Dendritic cell treated with granulocyte-macrophage colony-stimulating factor and Interleukin-4, amounts not matched to agents 40 ng/mL and 50 ng/mL, for 4 days (primary cell): ENCODE measurements at regions not wholly inside any gene's neighbourhood (a gene's known extent, or its start where the extent isn't known, plus 50 kb on each side); places are given as distances from the start of the nearest gene placed in this dataset.

Experiments used
- H3K27ac Mint-ChIP-seq: one replicate; pipeline ENCODE4 v1.8.0; 2022; ENCODE audit warnings: mild to moderate bottlenecking, mixed read lengths
- H3K27me3 Mint-ChIP-seq: one replicate; pipeline ENCODE4 v1.8.0; 2022; ENCODE audit warnings: mild to moderate bottlenecking, mixed read lengths
- H3K36me3 Mint-ChIP-seq: one replicate; pipeline ENCODE4 v1.8.0; 2022; ENCODE audit warnings: low read depth, mixed read lengths
- H3K4me1 Mint-ChIP-seq: one replicate; pipeline ENCODE4 v1.8.0; 2022; ENCODE audit warnings: low read depth, mixed read lengths
- H3K4me3 Mint-ChIP-seq: one replicate; pipeline ENCODE4 v1.8.0; 2022; ENCODE audit warnings: mild to moderate bottlenecking, moderate library complexity, mixed read lengths
- H3K9me3 Mint-ChIP-seq: one replicate; pipeline ENCODE4 v1.8.0; 2022; ENCODE audit warnings: mixed read lengths
- intact Hi-C: fragments of 100-400 bp; cut with micrococcal nuclease; formaldehyde crosslinking; loops from one replicate; pipeline ENCODE4 v1.15.0; 2022

DNA sequence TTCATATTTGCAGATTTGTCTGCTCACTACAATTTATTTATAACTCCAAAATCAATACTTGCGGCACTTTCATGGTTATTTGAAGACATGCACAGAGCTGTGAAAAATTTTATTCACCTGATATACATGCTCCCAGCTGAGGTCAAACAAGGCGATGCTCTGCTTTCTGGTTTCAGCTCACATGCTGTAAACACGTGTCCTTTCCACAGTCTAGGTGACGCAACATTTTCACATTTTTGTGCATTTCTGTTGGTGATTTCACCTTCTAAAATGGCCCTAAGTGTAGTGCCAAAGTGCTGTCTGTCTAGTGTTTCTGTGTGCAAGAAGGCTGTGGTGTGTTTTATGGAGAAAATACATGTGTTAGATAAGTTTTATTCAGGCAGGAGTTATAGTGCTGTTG, 650.5 kb downstream of the RNF144B start:
- no peaks in the 10 kb centered on the region for H3K27me3 Mint-ChIP-seq
- no peaks in the 10 kb centered on the region for H3K36me3 Mint-ChIP-seq
- intact Hi-C loops, result no loop called here
- no peak overlapping the region for H3K27ac Mint-ChIP-seq
- no peaks in the 10 kb centered on the region for H3K4me1 Mint-ChIP-seq
- H3K9me3 Mint-ChIP-seq, result no peaks in the 10 kb centered on the region
- H3K4me3 Mint-ChIP-seq, result no peak overlapping the region

- H3K4me3 Mint-ChIP-seq, result no peak overlapping the region
- H3K27ac Mint-ChIP-seq, result no peak overlapping the region
- H3K9me3 Mint-ChIP-seq, result no peaks in the 10 kb centered on the region
- H3K36me3 Mint-ChIP-seq, result no peaks in the 10 kb centered on the region
- H3K27me3 Mint-ChIP-seq, result no peaks in the 10 kb centered on the region
- intact Hi-C loops, result no loop called here
- no peaks in the 10 kb centered on the region for H3K4me1 Mint-ChIP-seq
These were observed 652.1 kb downstream of the RNF144B start for GRCh38 chr6:19039287-19039686.

- Mint-ChIP-seq H3K4me3 (no peak overlapping the region), H3K27ac (no peak overlapping the region), H3K36me3 (no peaks in the 10 kb centered on the region), H3K27me3 (no peaks in the 10 kb centered on the region), H3K4me1 (no peaks in the 10 kb centered on the region), H3K9me3 (peaks cover 8% of the 10 kb centered on the region)
- intact Hi-C loops, result no loop called here
These were observed 654.8 kb downstream of the RNF144B start for GRCh38 chr6:19041906-19042305.

- no peaks in the 10 kb centered on the region for H3K27me3 Mint-ChIP-seq
- peaks cover 8% of the 10 kb centered on the region for H3K9me3 Mint-ChIP-seq
These were observed 655.3 kb downstream of the RNF144B start for GRCh38 chr6:19042420-19042819.

DNA sequence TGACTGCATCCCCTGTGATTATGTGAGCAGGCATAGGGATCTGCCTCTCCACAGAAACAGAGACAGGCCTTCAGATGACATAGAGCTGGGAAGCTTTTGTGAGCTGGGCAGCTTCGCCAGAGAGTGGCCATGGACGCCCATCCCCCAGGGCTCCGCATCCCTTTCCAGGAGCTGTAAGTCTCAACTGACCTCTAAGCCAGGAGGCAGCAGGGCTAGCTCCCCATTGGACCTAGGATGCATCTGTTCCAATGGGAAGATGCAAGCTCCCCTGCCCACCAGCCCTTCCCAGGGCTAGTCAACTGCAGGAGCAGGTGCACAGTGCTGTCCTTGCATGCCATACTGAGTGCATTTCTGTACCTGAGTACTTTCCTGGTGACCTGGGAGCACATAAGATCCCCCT, 663.6 kb downstream of the RNF144B start:
- no peaks in the 10 kb centered on the region for H3K27me3 Mint-ChIP-seq
- H3K4me3 Mint-ChIP-seq, result no peak overlapping the region
- H3K4me1 Mint-ChIP-seq, result no peaks in the 10 kb centered on the region
- H3K27ac Mint-ChIP-seq, result no peak overlapping the region
- intact Hi-C loops, result no loop called here
- H3K36me3 Mint-ChIP-seq, result no peaks in the 10 kb centered on the region
- H3K9me3 Mint-ChIP-seq, result peaks cover 49% of the 10 kb centered on the region

More at GRCh38 chr6:19042420-19042819, 655.3 kb downstream of the RNF144B start:
- Mint-ChIP-seq H3K4me3 (no peak overlapping the region), H3K4me1 (no peaks in the 10 kb centered on the region), H3K36me3 (no peaks in the 10 kb centered on the region), H3K27ac (no peak overlapping the region)
- intact Hi-C loops, result no loop called here

DNA sequence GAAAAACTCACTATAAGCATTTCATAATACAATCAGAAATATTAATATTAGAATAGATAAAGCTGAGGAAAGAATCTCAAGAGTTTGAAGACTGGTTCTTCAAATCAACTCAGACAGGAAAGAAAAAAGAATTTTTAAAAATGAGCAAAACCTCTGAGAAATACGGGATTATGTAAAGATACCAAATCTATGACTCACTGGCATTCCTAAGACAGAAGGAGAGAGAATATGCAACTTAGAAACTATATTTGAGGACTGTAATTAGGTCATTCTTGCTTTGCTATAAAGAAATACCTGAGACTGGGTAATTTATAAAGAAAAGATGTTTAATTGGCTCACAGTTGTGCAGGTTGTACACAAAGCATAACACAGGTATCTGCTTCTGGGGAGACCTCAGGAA, 665.1 kb downstream of the RNF144B start:
- Mint-ChIP-seq H3K4me3 (no peak overlapping the region), H3K4me1 (no peaks in the 10 kb centered on the region), H3K27me3 (no peaks in the 10 kb centered on the region), H3K36me3 (no peaks in the 10 kb centered on the region), H3K27ac (no peak overlapping the region), H3K9me3 (peaks cover 48% of the 10 kb centered on the region)
- intact Hi-C loops, result no loop called here

- intact Hi-C loops, result no loop called here
- Mint-ChIP-seq H3K27me3 (no peaks in the 10 kb centered on the region), H3K27ac (no peak overlapping the region), H3K4me1 (no peaks in the 10 kb centered on the region), H3K4me3 (no peak overlapping the region), H3K36me3 (no peaks in the 10 kb centered on the region), H3K9me3 (peaks cover 39% of the 10 kb centered on the region)
These were observed 672.0 kb downstream of the RNF144B start for GRCh38 chr6:19059102-19059501.

GRCh38 chr6:19067165-19067564, 680.0 kb downstream of the RNF144B start:
- Mint-ChIP-seq H3K36me3 (no peaks in the 10 kb centered on the region), H3K4me3 (no peak overlapping the region), H3K4me1 (no peaks in the 10 kb centered on the region), H3K9me3 (peaks cover 53% of the 10 kb centered on the region), H3K27ac (no peak overlapping the region), H3K27me3 (no peaks in the 10 kb centered on the region)
- intact Hi-C loops, result no loop called here

DNA sequence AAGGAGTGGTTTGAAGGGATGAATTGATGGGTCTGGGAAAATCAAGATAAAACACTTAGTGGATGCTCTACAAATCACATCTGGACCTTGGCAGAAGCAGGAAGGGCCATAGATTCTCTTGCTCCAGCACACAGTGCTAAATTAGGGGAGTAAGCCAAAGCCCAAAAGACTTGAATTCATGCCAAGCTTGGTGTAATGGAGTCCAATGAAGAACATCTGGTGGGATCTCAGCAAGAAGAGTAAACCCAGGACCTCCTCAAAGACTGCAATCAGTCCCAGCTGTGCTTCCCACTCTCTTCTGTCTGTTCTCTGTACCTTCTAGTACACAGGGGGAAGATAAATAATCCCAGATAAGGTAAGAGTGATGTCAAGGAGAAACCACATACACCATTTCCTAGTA, 683.4 kb downstream of the RNF144B start:
- Mint-ChIP-seq H3K27ac (no peak overlapping the region), H3K9me3 (peaks cover 70% of the 10 kb centered on the region), H3K4me1 (no peaks in the 10 kb centered on the region), H3K4me3 (no peak overlapping the region), H3K27me3 (no peaks in the 10 kb centered on the region), H3K36me3 (no peaks in the 10 kb centered on the region)
- intact Hi-C loops, result no loop called here

DNA sequence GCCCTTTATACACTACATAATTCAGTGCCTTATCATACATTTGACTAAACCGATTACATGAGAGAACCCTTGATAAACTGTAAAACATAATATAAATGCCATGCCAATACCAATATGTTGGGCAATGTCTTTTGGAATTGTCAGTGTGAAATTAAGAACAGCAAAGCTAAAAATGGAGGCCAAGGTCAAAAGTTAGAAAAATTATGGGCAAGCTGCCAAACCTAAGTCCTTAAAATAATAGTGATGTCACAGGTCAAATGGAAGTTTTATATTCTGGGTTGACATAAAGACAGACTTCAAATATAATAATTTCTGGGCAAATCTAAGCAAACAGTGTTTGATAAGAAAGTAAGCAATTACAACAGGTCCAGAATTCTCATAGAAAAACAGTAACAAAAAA, 696.7 kb downstream of the RNF144B start:
- intact Hi-C loops, result no loop called here
- no peak overlapping the region for H3K4me3 Mint-ChIP-seq
- peaks cover 21% of the 10 kb centered on the region for H3K9me3 Mint-ChIP-seq
- no peaks in the 10 kb centered on the region for H3K27me3 Mint-ChIP-seq
- H3K4me1 Mint-ChIP-seq, result no peaks in the 10 kb centered on the region
- H3K27ac Mint-ChIP-seq, result no peak overlapping the region
- H3K36me3 Mint-ChIP-seq, result no peaks in the 10 kb centered on the region

GRCh38 chr6:19086480-19086879, 699.3 kb downstream of the RNF144B start:
- intact Hi-C loops, result no loop called here
- H3K27me3 Mint-ChIP-seq, result no peaks in the 10 kb centered on the region
- H3K36me3 Mint-ChIP-seq, result no peaks in the 10 kb centered on the region
- H3K9me3 Mint-ChIP-seq, result peaks cover 5% of the 10 kb centered on the region
- H3K4me3 Mint-ChIP-seq, result no peak overlapping the region
- no peak overlapping the region for H3K27ac Mint-ChIP-seq
- no peaks in the 10 kb centered on the region for H3K4me1 Mint-ChIP-seq

DNA sequence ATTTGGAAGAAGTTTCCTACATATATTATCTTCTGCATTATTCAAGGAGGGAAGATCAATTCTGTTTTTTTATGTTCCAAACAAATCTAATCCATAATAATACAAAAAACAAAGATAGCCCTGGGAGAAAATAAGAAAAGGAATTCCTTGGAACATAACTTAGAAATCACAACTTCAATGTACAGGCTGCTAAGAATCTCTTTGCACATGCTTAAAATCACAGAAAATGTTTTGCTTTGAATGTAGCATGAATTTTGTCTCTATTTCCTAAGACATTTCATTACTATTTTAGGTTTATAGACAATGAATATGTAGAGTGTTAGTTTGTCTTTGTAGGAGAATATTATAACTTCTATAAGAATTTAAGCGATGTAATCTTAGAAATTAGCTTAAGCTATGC, 700.1 kb downstream of the RNF144B start:
- Mint-ChIP-seq H3K4me1 (no peaks in the 10 kb centered on the region), H3K4me3 (no peak overlapping the region), H3K9me3 (peaks cover 9% of the 10 kb centered on the region), H3K36me3 (no peaks in the 10 kb centered on the region), H3K27me3 (no peaks in the 10 kb centered on the region), H3K27ac (no peak overlapping the region)
- intact Hi-C loops, result no loop called here

DNA sequence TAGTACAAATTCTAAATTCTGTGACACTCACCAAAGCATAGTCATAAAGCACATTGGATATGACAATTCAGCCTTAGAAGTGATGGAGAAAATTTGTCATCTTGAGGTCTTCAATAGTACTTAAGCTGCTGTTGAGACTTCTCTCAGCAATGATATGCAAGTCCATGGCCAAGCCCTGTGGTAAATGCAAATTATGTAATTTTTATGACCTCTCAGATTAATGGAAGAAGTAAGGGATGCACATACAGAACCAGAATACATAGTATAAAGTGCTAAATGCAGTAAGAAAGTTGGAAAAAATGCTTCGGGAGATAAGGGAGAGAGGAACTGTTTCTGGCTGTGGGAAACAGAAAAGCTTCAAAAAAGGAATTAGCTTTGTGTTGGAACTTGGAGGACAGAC, 700.7 kb downstream of the RNF144B start:
- Mint-ChIP-seq H3K27ac (no peak overlapping the region), H3K9me3 (peaks cover 12% of the 10 kb centered on the region), H3K4me3 (no peak overlapping the region), H3K4me1 (no peaks in the 10 kb centered on the region), H3K36me3 (no peaks in the 10 kb centered on the region), H3K27me3 (no peaks in the 10 kb centered on the region)
- intact Hi-C loops, result no loop called here

GRCh38 chr6:19100752-19101151, 713.6 kb downstream of the RNF144B start:
- Mint-ChIP-seq H3K36me3 (no peaks in the 10 kb centered on the region), H3K4me3 (no peak overlapping the region), H3K27ac (no peak overlapping the region), H3K9me3 (peaks cover 35% of the 10 kb centered on the region), H3K4me1 (no peaks in the 10 kb centered on the region), H3K27me3 (no peaks in the 10 kb centered on the region)
- intact Hi-C loops, result no loop called here

DNA sequence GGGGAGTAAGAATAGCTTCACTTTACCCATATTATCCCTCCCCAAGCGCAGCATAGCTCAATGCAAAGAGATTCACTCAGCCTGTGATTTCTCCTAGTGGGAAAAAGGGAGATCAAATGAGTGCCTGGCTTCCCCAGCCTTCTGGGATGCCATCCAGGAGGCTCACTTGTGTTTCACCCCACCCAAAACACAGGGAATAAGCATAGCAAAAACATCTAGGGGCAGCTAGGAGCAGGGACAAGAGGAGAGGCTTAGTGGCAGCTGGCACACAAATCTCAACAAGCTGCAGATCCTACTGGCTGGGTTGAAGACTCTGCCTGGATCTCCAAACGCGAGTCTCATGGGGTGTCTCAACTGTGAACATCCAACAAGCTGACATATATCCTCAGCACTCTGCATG, 715.8 kb downstream of the RNF144B start:
- H3K4me1 Mint-ChIP-seq, result no peaks in the 10 kb centered on the region
- intact Hi-C loops, result no loop called here
- no peaks in the 10 kb centered on the region for H3K36me3 Mint-ChIP-seq
- H3K27me3 Mint-ChIP-seq, result no peaks in the 10 kb centered on the region
- no peak overlapping the region for H3K4me3 Mint-ChIP-seq
- H3K9me3 Mint-ChIP-seq, result peaks cover 52% of the 10 kb centered on the region
- H3K27ac Mint-ChIP-seq, result no peak overlapping the region
